ENCODE measurements at regions not wholly inside any gene's neighbourhood (a gene's known extent, or its start where the extent isn't known, plus 50 kb on each side); places are given as distances from the start of the nearest gene placed in this dataset.

DNA sequence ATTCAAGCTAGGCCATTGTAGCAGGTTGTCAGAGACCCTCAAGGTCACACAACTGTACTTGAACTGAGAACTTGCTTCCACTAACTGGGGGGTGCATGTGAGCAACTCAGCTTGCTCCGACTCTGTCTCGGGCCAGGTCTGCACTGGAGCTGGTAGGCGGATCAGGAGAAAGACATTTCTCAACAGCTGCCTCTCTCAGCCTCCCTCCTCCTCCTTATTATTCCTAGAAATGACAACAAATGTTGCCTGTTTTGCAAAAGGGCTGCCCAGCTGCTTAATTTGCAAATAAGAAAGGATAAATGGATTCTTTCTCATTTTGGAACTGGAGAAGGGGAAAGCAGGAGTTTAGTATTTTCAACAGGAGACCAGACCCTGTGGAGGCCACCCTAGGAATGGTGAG, 140.5 kb downstream of the RHOU start:
- TF ChIP-seq, protein P1, sequence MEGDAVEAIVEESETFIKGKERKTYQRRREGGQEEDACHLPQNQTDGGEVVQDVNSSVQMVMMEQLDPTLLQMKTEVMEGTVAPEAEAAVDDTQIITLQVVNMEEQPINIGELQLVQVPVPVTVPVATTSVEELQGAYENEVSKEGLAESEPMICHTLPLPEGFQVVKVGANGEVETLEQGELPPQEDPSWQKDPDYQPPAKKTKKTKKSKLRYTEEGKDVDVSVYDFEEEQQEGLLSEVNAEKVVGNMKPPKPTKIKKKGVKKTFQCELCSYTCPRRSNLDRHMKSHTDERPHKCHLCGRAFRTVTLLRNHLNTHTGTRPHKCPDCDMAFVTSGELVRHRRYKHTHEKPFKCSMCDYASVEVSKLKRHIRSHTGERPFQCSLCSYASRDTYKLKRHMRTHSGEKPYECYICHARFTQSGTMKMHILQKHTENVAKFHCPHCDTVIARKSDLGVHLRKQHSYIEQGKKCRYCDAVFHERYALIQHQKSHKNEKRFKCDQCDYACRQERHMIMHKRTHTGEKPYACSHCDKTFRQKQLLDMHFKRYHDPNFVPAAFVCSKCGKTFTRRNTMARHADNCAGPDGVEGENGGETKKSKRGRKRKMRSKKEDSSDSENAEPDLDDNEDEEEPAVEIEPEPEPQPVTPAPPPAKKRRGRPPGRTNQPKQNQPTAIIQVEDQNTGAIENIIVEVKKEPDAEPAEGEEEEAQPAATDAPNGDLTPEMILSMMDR (IDR thresholded peaks at IDR 0.05) = no peak
- TF ChIP-seq POLR2A (IDR thresholded peaks at IDR 0.05) = no peak
